NCI-H2227 (cell line): ENCODE measurements at regions not wholly inside any gene's neighbourhood (a gene's known extent, or its start where the extent isn't known, plus 50 kb on each side); places are given as distances from the start of the nearest gene placed in this dataset.

Experiments
- DNase-seq: peaks from one replicate; lab custom pipeline; 2025; ENCODE audit not compliant: unreplicated experiment; lab: John Stamatoyannopoulos, UW

- DNase-seq = peak; percentile 57
Observed at GRCh38 chr12:107318806-107319532, 225.6 kb upstream of the CRY1 start.

GRCh38 chr12:107319533-107320032 lies 226.2 kb upstream of the CRY1 start:
- DNase-seq = peak; percentile 33

- DNase-seq = peak; percentile 62
Observed at GRCh38 chr12:107320033-107320928, 226.9 kb upstream of the CRY1 start.

GRCh38 chr12:107320929-107321631 lies 227.7 kb upstream of the CRY1 start:
- DNase-seq = peak; percentile 83

GRCh38 chr12:107322063-107322462 lies 228.7 kb upstream of the CRY1 start:
- DNase-seq = no peak

GRCh38 chr12:107325075-107325608 lies 231.8 kb upstream of the CRY1 start:
- no peak for DNase-seq

- no peak for DNase-seq
Observed at GRCh38 chr12:107326237-107326636, 232.9 kb upstream of the CRY1 start.

GRCh38 chr12:107327651-107328182 lies 234.4 kb upstream of the CRY1 start:
- no peak for DNase-seq

GRCh38 chr12:107328442-107329133 lies 235.2 kb upstream of the CRY1 start:
- peak; percentile 24 for DNase-seq

GRCh38 chr12:107329569-107330324 lies 236.4 kb upstream of the CRY1 start:
- no peak for DNase-seq

GRCh38 chr12:107330831-107331431 lies 237.6 kb upstream of the CRY1 start:
- no peak for DNase-seq

GRCh38 chr12:107331471-107331870 lies 238.1 kb upstream of the CRY1 start:
- no peak for DNase-seq

- DNase-seq = no peak
Observed at GRCh38 chr12:107331912-107332311, 238.6 kb upstream of the CRY1 start.

GRCh38 chr12:107332743-107333142 lies 239.4 kb upstream of the CRY1 start:
- no peak for DNase-seq

GRCh38 chr12:107335802-107336570 lies 242.6 kb upstream of the CRY1 start:
- DNase-seq = no peak

- no peak for DNase-seq
Observed at GRCh38 chr12:107336695-107337094, 243.3 kb upstream of the CRY1 start.

- no peak for DNase-seq
Observed at GRCh38 chr12:107337346-107338095, 244.2 kb upstream of the CRY1 start.

- DNase-seq = peak; percentile 41
Observed at GRCh38 chr12:107339487-107339886, 246.1 kb upstream of the CRY1 start.
